GM18520 (cell line): ENCODE measurements at regions not wholly inside any gene's neighbourhood (a gene's known extent, or its start where the extent isn't known, plus 50 kb on each side); places are given as distances from the start of the nearest gene placed in this dataset.
"Not testable (repeated sequence)": the region's sequence is repeated elsewhere in the genome, so short reads cannot be mapped to it uniquely, and the experiment has no call there.

Source experiments
- ATAC-seq: cut with Tn5 transposase; IDR thresholded peaks from one replicate; pipeline ENCODE4 v1.9.1; 2021; ENCODE audit not compliant: unreplicated experiment

DNA sequence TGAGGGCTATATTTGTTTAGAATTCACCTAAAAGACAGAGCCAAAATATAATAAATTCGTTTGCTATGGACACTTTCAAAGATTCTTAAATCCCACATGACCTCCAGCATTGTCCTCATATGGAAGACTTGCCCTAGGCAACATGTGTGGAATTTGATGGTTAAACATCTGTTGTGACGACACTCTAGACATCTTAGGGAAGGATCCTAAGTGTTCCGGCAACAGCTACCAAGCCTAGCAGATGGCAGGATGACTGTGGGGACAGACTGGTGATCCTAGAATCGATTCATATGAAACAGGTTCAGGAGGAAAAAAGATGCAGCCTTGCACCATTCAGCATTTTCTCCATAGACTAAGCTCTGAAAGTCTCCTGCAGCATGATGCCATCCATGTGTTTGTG is 77.6 kb upstream of the BACH2 start:
- no peak for ATAC-seq

DNA sequence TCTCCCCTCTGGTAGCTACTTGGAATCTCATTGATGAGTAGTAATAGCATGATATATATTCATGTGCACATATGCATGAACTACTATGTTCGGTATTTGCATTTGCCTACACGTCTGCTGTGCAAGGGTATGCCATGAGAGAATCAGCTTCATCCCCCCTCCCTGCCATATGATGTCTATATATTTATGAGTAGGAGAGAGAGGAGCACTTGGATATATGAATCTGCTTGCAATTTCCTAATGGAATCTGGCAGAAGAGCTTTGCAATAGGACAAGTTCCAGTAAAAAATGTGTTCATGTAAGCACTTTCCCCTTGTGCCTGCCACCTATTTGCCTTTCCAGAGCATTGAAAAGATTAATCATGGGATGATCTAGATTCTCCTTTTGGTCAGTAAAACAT is 76.2 kb upstream of the BACH2 start:
- ATAC-seq, result no peak

DNA sequence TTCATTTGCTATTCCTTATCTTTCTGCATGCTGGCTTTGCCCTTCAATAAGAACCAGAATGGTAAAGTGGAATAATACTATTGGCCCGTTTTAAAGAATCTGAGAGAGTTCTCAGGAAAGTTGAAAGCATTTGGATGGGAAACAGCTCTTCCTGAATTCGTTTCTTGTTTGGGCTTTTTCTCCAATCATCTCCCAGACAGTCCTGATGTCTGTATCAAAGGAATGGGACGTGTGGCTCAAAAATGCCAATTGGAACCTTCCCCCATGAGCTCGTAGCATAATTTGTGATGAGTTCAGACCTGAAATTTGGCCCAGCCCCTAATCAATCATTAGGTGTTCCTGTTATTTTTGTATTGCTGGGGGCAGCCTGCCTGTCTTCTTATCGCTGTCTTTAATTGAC is 75.8 kb upstream of the BACH2 start:
- ATAC-seq, result no peak

DNA sequence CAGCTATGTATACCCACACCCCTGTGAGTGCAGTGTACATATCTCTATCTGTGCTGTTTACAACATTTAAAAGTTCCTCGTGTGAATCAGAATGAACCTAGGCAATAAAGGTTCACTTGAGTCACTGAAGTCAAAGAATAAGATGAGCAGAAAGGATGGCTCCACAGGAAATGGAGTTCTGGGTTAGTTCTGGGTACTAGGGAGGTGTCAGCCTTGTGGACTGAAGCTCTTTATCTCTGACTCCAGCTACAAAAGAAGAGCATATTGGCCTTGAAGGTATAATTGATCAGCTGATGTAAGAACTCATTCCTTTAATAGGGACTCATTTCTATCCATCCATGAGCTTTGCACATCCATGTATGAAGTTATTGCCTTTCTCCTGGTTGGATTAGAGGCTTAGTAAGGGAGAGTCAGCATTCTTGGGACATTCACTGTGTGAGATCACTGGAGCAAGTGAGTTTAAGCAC is 73.9 kb upstream of the BACH2 start:
- ATAC-seq, result no peak

DNA sequence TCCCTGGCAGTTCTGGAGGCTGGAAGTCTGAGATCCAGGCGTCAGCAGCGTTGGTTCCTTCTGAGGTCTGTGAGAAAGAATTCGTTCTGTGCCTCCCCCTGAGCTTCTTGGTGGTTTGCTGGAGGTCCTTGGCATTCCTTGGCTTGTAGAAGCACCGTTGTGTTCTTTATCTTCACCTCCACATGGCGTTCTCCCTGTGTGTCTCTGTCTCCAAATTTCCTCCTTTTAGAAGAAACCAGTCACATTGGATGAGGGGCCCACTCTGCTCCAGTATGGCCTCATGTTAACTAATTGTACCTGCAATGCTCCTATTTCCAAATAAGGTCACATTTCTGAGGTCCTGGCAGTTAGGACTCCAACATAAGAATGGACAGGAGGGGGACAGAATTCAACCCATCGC is 73.0 kb upstream of the BACH2 start:
- no peak for ATAC-seq

DNA sequence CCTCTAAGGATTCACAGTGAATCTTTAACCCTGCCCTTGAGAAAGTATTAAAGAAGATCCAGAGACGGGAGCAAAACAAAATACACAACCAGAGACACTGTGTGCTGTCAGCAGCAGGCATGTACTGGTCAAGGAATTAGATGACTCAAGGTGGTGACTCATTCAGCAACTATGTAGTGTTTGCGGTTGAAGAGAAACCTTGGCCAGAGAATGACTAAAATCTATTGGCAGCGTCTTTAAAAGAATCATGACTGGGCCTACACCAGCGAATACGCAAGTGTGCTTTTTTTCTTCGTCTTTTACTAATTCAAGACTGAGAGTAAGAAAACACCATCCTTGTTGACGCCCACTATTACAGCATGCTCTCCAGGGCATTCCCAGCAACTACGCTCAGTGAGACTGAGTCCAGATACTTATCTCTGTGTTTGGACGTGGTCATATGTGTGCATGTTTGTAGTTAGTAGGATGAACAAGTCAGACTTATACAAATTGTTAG is 72.4 kb upstream of the BACH2 start:
- ATAC-seq, result peak; percentile 100

DNA sequence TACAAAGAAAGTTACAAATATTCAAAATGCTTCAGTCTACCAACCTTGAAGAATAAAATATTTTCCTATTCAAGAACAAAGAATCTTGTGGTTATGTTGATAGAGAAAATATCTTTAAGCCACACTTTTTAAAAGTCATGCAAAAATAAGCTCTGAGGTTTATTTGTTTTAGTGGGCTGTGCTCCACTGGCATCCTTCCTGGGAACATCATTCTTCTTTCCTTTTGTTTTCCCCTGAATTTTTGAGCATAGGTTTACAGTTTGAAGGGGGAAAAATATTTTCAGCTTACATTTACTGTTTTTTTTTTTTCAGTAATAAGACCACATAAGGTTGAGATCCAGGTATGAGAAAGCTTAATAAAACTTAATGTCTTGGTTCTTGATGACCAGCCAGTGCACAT is 72.0 kb upstream of the BACH2 start:
- ATAC-seq, result no peak

DNA sequence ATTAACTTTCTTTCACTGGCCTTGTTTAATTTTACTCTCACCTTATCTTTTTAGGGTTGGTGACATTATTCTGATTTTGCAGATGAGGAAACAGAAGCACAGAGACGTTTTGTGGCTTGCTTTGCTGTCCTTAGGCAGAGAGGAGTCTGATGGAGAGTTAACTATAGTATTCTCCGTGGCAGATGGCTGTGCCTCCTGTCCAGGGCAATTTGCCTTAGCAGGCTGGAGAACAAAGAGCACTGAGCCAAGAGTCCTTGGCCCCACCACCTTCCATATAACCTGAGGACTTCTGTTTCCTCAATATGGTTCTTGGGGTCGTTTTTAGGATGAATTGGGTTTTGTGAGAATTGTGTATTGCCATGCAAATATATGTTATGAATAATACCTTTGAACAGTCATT is 71.4 kb upstream of the BACH2 start:
- ATAC-seq, result no peak

DNA sequence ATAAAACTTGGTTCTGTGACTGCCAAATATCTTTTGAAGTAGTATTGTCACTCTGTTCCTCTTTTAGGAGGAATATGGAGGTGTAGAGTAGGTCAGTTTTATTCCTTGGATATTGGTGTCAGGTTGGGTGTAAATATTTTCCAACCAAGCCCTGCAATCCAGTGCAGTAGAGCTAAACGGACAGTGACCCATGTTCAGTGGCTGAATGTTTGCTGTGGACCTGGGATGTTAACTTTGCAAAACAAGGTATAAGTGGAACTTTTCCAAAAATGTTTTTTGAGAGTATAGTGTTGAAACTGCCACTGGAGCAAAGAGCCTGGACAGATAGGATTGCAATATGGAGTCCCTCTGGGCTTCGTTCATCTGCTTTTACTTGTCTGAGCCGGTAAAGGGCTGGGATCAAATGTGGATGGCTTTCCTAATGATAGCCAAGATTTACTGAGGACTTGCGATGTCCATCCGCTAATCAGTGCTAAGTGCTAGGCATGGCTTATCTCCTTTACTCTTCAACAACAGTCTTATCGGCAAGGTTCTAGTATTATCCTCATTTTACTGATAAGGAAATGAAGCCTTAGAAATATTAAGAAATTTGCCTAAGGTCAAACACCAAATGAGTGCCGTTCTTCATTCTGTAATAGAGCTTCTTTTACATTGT is 69.0 kb upstream of the BACH2 start:
- no peak for ATAC-seq

DNA sequence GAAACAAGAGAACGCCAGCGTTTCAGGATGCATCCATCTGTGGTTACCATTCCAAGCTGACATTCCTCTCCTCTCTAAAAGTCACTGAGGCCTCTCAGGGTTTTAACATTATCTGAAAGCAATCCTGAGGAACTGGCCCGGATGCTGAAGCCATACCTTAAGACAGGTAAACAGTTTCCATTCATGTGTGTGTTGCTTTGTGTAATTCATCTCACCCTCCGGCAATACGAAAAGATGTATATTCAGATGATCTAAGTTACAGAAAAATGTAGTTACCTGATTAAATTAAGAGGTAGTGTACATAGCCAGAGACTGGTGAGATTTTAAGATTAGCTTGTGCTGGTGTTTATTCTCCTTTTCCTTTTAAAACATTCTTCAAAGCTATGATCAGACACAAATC is 68.4 kb upstream of the BACH2 start:
- no peak for ATAC-seq

DNA sequence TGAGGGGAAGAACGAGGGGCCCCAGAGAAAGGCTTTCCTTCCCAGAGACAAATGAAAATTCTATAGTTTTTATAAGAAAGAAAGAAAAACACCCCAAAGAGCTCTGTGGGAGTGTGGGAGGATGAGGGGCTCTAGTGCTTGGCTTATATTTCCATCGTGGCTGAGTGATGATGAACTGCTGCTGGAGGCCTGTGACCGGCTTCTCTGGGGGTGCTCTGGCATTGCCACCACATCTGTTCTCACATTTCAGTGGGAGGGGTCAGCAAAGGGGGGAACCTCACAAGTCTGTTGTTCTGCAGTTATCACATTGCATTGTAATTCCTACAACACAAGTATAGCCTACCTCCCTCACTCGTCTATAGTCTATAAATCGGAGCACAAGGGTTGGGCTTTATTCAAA is 67.6 kb upstream of the BACH2 start:
- no peak for ATAC-seq

DNA sequence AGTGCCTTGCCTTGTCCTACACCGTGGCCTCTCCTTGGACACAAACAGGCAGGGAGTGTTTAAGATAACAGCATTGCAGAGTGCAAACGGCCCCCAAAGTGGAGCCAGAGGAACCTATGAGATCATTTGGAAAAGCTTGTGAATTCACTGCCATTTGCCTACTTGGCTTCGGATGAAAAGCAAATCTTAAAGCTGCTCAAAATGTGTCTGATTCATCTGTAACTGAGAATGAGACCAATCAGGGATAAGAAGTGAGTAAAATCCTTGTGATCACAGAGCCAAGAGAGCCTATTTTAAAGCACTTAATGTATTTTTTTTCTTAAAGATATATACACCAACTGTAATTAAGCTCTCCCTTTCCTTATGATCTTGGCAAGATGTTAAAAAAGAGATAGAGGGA is 65.7 kb upstream of the BACH2 start:
- no peak for ATAC-seq

DNA sequence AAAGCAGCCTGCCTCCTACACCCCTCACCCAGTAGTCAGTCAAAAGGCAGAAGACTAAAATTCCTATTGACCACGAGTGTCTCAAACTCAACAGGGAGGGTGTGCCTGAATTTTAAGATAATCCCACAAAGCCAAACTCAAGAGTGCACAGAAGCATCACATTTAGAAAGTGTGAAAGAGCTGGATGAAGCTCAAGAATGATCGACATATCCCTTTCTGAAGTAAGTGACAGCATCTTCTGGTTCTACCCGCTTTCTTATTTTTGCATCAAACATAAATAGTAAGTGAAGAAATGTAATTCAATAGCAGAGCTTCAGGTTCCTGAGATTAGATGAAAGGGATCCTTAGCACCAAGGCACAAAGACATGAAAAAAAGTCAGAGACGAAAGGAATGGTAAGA is 64.5 kb upstream of the BACH2 start:
- no peak for ATAC-seq

DNA sequence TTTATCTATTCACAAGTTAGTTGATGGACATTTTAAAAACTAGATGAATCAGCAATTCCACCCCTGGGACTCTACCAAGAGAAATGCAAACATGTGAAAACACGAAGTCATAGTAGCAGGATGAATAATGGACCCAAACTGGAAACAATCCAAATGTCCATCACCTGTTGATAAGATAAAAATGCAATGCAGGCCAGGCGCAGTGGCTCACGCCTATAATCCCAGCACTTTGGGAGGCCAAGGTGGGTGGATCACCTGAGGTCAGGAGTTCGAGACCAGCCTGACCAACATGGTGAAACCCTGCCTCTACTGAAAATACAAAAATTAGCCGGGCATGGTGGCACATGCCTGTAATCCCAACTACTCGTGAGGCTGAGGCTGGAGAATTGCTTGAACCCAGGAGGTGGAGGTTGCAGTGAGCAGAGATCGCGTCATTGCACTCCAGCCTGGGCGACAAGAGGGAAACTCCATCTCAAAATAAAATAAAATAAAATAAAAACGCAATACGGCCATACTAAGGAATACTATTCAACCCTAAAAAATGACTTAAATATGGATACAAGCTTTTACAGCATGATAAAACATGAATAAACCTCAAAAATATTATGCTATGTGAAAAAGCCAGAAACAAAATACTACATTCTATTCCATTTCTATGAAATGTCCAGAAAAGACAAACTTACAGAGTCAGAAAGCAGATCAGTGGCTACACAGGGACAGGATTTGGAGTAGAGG is 61.6 kb upstream of the BACH2 start:
- not testable (repeated sequence) for ATAC-seq

DNA sequence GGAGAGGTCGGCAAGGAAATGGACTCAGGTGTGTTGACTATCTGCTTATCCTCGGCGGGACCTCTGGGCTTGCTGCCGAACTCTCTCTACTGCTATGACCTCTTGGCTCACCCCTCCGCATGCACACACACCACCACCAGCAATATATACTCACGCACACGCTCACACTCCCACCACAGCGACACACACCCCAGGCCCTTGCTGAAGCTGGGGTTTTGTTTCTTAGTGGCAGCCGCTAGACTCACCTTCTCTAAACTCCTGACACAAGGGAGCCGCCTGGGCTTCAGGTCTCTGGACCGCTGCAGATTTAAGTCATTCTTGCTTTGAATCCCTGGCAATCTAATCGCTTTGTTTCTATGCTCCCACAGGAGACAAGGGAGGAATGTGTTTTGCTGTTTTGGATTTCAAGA is 59.4 kb upstream of the BACH2 start:
- ATAC-seq, result no peak

DNA sequence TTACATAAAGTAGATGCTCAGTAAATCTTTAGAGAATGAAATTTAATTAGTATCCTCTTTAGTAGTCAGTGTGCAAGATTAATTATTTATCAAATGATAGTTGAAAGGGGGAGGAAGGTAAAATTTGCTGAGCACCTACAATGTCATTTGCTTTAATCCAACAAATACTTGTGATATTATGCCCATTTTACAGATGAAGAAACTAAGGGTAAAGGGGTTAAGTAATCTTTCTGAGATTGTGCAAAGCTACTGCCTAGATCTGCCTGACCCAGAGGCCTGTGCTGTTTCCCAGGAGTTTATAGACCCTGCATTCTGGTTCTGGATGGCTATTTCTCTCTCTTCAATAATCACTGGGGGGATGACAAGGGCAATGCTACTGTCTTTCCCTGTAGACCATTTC is 58.3 kb upstream of the BACH2 start:
- ATAC-seq, result no peak

DNA sequence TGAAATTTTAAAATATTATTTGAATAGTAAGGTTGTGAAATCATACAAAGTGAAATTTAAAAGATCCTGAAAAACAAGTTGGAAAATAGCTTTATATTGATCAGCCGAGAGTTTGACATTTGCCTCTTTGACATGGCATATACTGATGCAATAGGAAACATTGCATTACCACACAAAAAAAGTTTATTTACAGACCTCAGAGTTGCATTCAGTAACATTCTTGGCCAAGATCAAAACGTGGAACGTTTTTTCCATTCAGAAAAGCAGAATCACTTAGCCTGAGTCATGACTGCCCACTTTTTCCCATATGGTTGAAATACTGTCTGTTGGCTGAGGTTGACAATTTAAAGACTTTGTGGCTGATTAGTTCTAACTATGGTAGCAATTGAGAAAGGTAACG is 55.1 kb upstream of the BACH2 start:
- no peak for ATAC-seq

DNA sequence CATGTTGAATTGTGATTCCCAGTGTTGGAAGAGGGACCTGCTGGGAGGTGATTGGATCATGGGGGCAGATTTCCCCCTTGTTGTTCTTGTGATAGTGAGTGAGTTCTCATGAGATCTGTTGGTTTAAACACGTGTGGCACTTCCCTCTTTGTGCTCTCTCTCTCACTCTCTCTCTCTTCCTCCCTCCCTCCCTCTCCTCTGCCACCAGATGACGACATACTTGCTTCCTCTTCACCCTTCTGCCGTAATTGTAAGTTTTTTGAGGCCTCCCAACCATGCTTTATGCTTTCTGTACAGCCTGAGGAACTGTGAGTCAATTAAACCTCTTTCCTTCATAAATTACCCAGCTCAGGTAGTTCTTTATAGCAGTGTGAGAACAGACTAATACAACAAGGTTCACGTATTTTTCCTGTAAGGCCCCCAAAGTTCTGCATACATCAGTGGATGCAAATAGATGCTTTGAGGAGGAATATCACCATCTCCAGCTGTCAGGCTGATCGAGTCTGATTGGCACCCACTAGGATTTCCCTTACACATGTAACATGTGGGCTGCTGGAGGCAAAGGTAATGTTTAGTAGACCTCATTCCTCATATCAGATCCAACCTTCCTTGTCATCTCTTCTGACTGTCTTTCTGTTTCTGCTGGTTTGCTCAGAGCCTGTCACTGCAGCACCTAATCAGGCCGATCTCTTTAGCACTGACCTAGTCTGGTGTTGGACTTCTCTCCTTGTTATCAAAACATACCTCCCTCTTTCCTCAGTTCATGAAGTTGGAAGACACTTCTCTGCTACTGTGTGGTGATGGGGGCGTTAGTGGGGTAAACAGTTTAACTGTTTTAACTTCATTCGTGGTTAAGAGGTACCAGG is 54.3 kb upstream of the BACH2 start:
- ATAC-seq, result no peak

DNA sequence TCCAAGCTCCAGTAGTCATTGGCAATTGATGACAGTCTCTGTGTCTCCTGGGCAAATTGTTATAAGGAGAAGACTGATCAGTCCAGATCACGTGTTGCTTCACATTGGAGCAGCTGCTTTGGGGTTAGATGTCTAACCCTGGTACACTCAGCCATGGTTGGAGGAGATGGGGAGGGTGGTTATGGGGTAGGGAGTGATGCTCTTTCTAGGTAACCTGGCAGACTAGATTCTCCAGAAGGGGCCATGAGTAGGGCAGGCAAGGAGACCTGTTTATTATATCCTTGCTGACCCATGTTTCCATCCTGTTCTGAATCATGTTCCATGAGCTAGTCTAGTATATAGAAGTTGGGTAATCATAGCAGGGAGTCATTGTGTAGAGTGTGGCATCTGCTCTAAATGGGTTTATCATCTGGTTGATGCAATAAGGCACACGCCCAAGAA is 50.8 kb upstream of the BACH2 start:
- no peak for ATAC-seq

DNA sequence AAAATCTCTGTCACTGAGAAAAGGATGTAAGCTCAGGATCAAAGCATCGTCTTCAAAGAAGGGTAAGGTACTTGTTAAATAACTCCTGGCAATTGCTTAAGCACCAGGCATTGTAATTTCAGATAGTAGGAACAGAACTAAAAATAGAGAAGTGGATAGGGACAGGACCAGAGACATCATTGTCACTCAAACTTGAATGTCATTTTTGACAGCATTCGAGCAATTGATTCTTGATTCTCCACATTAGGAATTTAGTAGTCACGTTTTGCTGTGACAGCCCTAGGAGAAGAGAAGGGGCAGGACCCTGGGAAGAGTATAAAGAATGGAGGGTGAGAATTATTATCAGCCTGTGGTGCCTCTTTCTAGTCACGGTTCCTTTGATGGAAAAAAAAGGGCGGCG is 50.1 kb upstream of the BACH2 start:
- no peak for ATAC-seq
